Thyroid gland (tissue), 4 donors: ENCODE measurements at regions not wholly inside any gene's neighbourhood (a gene's known extent, or its start where the extent isn't known, plus 50 kb on each side); places are given as distances from the start of the nearest gene placed in this dataset.
"Not testable (repeated sequence)": the region's sequence is repeated elsewhere in the genome, so short reads cannot be mapped to it uniquely, and the experiment has no call there.

Experiments
- DNase-seq, 2 donors: peaks; one replicate each; pipeline ENCODE4 v3.0.0-alpha.2; 2019
- H3K27ac ChIP-seq, 3 donors: fragments of 200-600 bp; sonication (generic); 1 replicate in 2 of 3; 2 replicates in 1 of 3; pipeline ENCODE4 v1.5.1; 2016 to 2019; ENCODE audit warnings: mild to moderate bottlenecking in 1 of 3, moderate library complexity in 1 of 3
- H3K27me3 ChIP-seq: fragments of 200-600 bp; sonication (generic); one replicate; pipeline ENCODE4 v1.5.1; 2019
- H3K36me3 ChIP-seq, 2 donors: fragments of 200-600 bp; sonication (generic); one replicate each; pipeline ENCODE4 v1.5.1; 2016 to 2019
- H3K4me1 ChIP-seq, 2 donors: fragments of 200-600 bp; sonication (generic); one replicate each; pipeline ENCODE4 v1.5.1; 2017 to 2019
- H3K4me3 ChIP-seq, 3 donors: fragments of 200-600 bp; sonication (generic); replicated peaks in 1 of 3; 1 replicate in 2 of 3; 2 replicates in 1 of 3; pipeline ENCODE4 v1.5.1; 2016; ENCODE audit warnings: mild to moderate bottlenecking in 1 of 3
- H3K9me3 ChIP-seq: fragments of 200-600 bp; sonication (generic); one replicate; pipeline ENCODE4 v1.5.1; 2017
- POLR2A ChIP-seq, 2 donors: fragments of 450-650 bp; IDR thresholded peaks; one replicate each; pipeline ENCODE4 v1.6.1; 2017; ENCODE audit warnings: antibody characterized with exemption in 2 of 2, mild to moderate bottlenecking in 2 of 2, moderate library complexity in 1 of 2
- WGBS, 2 donors: methylation state at CpG; one replicate each; pipeline ENCODE4 v1.1.5; 2017; 5-methylcytosine and 5-hydroxymethylcytosine counted together
- intact Hi-C: fragments of 100-400 bp; cut with DNase I; formaldehyde crosslinking; loops from one replicate; pipeline ENCODE4 v1.15.1; 2023
- TF ChIP-seq, protein P1 (sequence below), 6 experiments: fragments of 200-600 bp in 3 of 6; fragments of 450-650 bp in 3 of 6; sonication (generic) in 3 of 6; IDR thresholded peaks; one replicate each; pipeline ENCODE4 v1.5.1; 2016 to 2019; ENCODE audit warnings: antibody characterized with exemption in 6 of 6, mild to moderate bottlenecking in 2 of 6, inconsistent platforms in 1 of 6, moderate library complexity in 1 of 6

DNA sequence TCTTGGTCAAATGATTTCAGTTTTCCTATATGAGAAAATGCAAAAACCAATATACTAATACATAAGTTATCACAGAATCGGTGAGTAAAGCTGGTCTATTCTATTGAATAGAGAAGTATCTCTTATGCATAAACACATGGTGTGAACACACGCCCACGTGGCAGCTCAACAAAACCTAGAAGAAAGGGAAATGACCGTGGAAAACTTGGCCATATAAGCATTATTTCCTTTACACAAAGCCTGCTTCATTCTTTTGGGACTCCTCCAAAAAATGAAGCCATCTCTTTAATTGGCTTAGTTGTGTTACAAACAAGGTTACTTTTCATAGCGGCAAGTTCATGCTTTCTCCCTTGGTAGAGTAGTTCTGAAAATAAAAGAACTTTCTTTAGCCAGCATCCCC, 183.2 kb downstream of the TMEM161B start:
- Histone ChIP-seq H3K36me3 (no peaks in the 10 kb centered on the region), H3K4me1 (no peaks in the 10 kb centered on the region), H3K27me3 (no peaks in the 10 kb centered on the region), H3K9me3 (no peaks in the 10 kb centered on the region), H3K4me3 (no peak overlapping the region), H3K27ac (no peak overlapping the region)
- TF ChIP-seq, protein P1, sequence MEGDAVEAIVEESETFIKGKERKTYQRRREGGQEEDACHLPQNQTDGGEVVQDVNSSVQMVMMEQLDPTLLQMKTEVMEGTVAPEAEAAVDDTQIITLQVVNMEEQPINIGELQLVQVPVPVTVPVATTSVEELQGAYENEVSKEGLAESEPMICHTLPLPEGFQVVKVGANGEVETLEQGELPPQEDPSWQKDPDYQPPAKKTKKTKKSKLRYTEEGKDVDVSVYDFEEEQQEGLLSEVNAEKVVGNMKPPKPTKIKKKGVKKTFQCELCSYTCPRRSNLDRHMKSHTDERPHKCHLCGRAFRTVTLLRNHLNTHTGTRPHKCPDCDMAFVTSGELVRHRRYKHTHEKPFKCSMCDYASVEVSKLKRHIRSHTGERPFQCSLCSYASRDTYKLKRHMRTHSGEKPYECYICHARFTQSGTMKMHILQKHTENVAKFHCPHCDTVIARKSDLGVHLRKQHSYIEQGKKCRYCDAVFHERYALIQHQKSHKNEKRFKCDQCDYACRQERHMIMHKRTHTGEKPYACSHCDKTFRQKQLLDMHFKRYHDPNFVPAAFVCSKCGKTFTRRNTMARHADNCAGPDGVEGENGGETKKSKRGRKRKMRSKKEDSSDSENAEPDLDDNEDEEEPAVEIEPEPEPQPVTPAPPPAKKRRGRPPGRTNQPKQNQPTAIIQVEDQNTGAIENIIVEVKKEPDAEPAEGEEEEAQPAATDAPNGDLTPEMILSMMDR (IDR thresholded peaks at IDR 0.05), result no peak
- TF ChIP-seq POLR2A (IDR thresholded peaks at IDR 0.05), result no peak
- no peak for DNase-seq
- intact Hi-C loops, result no loop called here
- 70 to 71% methylated on average over 5 of the region's 5 CpGs for WGBS, 2 donors

DNA sequence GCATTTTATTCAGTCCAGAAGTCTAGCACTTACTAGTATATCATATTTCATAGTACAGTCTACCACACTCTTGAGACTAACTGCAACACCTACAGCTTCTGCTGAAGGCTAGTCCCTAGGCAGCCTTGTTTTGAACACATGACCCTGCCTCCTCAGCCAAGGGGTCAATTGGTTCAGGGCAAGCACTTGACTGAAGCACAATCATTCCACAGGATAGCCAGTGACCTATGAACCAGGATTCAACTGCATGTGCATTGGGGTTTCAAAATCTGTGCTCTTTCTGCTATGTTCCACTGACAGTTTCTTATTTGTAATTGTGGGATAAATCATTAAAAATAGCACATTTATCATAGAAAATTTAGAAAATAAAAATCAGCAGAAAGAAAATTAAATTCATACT, 186.8 kb downstream of the TMEM161B start:
- DNase-seq, result no peak
- Histone ChIP-seq H3K4me3 (no peak overlapping the region), H3K4me1 (no peaks in the 10 kb centered on the region), H3K36me3 (no peaks in the 10 kb centered on the region), H3K27ac (no peak overlapping the region), H3K9me3 (no peaks in the 10 kb centered on the region), H3K27me3 (no peaks in the 10 kb centered on the region)
- no peak for TF ChIP-seq POLR2A (IDR thresholded peaks at IDR 0.05)
- intact Hi-C loops, result no loop called here

DNA sequence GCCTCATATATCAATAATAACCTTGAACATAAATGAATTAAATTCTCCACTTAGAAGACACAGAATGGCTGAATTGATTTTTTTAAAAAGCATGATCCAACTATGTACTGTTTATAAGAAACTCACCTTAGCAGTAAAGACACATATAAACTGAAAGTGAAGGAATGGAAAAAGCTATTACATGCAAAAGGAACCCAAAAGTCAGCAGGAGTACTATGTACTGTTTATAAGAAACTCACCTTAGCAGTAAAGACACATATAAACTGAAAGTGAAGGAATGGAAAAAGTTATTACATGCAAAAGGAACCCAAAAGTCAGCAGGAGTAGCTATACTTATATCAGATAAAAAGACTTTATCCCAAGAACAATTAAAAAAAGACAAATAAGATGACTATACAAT, 204.8 kb downstream of the TMEM161B start:
- H3K27ac ChIP-seq, result no peak overlapping the region
- intact Hi-C loops, result no loop called here
- H3K27me3 ChIP-seq, result no peaks in the 10 kb centered on the region
- no peaks in the 10 kb centered on the region for H3K36me3 ChIP-seq
- DNase-seq, result no peak
- H3K9me3 ChIP-seq, result no peaks in the 10 kb centered on the region
- H3K4me1 ChIP-seq, result no peaks in the 10 kb centered on the region
- TF ChIP-seq, protein P1 (IDR thresholded peaks at IDR 0.05), result no peak
- TF ChIP-seq POLR2A (IDR thresholded peaks at IDR 0.05), result no peak
- no peak overlapping the region for H3K4me3 ChIP-seq

DNA sequence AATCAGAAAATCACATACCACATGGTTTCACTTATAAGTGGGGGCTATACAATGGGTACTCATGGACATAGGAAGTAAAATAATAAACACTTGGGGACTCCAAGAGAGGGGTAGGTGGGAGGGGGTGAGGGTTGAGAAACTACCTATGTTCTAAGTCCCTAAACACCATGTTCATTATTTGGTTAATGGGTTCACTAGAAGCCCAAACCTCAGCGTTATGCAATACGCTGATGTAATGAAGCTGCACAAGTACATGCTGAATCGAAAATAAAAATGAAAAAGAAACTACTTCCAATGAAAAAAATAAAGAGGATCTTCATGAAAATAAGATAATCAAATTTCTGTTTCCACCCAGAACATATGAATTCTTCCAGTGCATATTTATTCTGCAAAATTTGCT, 208.5 kb downstream of the TMEM161B start:
- Histone ChIP-seq H3K36me3 (no peaks in the 10 kb centered on the region), H3K4me3 (no peak overlapping the region), H3K4me1 (no peaks in the 10 kb centered on the region), H3K27ac (no peak overlapping the region), H3K9me3 (no peaks in the 10 kb centered on the region), H3K27me3 (no peaks in the 10 kb centered on the region)
- no peak for DNase-seq
- WGBS, 2 donors, result 87% methylated on average over 3 of the region's 3 CpGs
- intact Hi-C loops, result no loop called here
- TF ChIP-seq POLR2A (IDR thresholded peaks at IDR 0.05), result no peak
- TF ChIP-seq, protein P1 (IDR thresholded peaks at IDR 0.05), result no peak

DNA sequence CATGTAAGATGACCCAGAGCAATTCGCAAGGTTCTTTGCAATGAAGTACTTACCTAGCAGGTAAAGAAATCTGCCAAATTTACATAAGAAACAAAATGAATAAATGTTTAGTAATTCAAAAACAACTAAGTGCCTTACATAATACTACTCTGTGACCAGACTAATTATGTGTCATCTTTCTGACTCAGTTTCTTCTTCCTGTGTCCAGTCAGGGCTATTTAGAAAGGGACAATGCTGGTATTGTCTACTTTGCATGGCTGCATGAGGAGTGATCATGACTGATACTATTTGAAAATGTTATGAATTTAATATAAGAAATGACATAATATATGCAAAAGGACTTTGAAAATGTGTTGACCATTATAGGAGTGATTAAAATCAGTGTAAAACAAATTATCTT, 210.0 kb downstream of the TMEM161B start:
- Histone ChIP-seq H3K4me1 (no peaks in the 10 kb centered on the region), H3K36me3 (no peaks in the 10 kb centered on the region), H3K4me3 (no peak overlapping the region), H3K27me3 (no peaks in the 10 kb centered on the region), H3K27ac (no peak overlapping the region), H3K9me3 (no peaks in the 10 kb centered on the region)
- TF ChIP-seq POLR2A (IDR thresholded peaks at IDR 0.05), result no peak
- TF ChIP-seq, protein P1 (IDR thresholded peaks at IDR 0.05), result no peak
- intact Hi-C loops, result no loop called here
- WGBS, 2 donors, result 87 to 95% methylated on average over 1 of the region's 1 CpG
- no peak for DNase-seq

DNA sequence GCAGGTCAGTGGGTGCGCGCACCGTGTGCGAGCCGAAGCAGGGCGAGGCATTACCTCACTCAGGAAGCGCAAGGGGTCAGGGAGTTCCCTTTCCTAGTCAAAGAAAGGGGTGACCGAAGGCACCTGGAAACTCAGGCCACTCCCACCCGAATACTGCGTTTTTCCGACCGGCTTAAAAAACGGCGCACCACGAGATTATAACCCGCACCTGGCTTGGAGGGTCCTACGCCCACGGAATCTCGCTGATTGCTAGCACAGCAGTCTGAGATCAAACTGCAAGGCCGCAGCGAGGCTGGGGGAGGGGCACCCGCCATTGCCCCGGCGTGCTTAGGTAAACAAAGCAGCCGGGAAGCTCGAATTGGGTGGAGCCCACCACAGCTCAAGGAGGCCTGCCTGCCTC, 216.2 kb downstream of the TMEM161B start:
- intact Hi-C loops, H3K36me3 ChIP-seq, H3K27ac ChIP-seq, H3K9me3 ChIP-seq, H3K27me3 ChIP-seq, H3K4me1 ChIP-seq, H3K4me3 ChIP-seq, DNase-seq: not testable (repeated sequence)
- 53 to 83% methylated on average over 3 to 16 of the region's 26 CpGs for WGBS, 2 donors
